ENCODE measurements at regions not wholly inside any gene's neighbourhood (a gene's known extent, or its start where the extent isn't known, plus 50 kb on each side); places are given as distances from the start of the nearest gene placed in this dataset.

GRCh38 chr7:130927062-130927461 lies 193.1 kb upstream of the KLF14 start:
- no peak for DNase-seq (ENCODE audit: low read depth, low spot score)

DNA sequence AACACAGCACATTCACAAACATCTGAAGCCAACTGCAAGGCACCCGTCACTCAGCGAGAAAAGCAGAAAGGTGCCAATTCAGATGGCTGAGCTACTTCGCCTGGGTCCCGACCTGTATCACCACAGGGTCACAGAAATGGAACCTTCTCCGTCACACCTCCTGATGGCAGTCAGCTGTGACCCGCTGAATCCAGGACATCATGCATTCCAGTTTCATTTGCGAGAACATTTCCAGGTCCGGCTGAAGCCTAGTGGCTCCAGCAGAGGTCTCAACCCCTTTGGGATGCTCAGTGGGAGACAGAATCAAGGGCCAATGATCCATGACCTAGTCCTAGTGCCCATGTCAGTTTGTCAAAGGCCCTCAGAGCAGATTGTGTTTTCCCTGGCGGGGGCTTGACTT lies 193.6 kb upstream of the KLF14 start:
- no peak for DNase-seq (ENCODE audit: low read depth, low spot score)

- no peak for DNase-seq (ENCODE audit: low read depth, low spot score)
Measured at GRCh38 chr7:130929896-130930659, 196.1 kb upstream of the KLF14 start.

GRCh38 chr7:130930681-130931080 lies 196.7 kb upstream of the KLF14 start:
- no peak for DNase-seq (ENCODE audit: low read depth, low spot score)

DNA sequence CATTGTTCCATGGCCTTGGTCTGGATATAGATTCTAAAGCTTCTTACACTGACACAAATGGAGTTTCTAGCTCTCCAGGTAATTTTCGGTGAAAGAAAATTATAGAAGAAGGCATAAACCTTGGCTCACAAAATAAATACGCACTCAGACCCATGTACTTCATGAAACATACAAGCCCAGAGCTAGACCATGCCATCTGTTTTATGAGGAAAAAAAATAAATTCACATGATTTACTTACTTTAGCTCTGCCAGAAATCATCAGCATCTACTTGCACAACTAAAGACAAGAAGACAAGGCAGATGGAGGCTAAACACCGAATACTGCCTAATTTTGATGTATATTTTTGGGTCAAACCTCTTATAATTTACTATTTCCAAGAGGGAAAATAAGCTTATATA lies 197.4 kb upstream of the KLF14 start:
- no peak for DNase-seq (ENCODE audit: low read depth, low spot score)

DNA sequence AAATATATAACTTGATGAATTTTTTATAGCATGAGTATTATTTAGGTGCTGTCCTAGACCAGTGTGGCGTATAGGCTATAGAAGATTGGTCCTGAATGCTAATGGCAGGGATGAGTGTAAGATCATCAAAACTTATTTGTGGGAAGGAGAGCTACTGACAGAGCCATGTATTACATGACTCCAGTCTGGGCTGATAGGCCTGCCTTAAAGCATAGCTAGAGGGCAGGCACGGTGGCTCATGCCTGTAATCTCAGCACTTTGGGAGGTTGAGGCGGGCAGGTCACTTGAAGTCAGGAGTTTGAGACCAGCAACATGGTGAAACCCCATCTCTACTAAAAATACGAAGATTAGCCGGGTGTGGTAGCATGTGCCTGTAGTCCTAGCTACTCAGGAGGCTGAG lies 198.1 kb upstream of the KLF14 start:
- DNase-seq (ENCODE audit: low read depth, low spot score) = no peak

GRCh38 chr7:130932667-130933432 lies 198.8 kb upstream of the KLF14 start:
- DNase-seq (ENCODE audit: low read depth, low spot score) = no peak

- no peak for DNase-seq (ENCODE audit: low read depth, low spot score)
Measured at GRCh38 chr7:130933919-130934318, 199.9 kb upstream of the KLF14 start.

GRCh38 chr7:130935564-130936157 lies 201.7 kb upstream of the KLF14 start:
- DNase-seq (ENCODE audit: low read depth, low spot score) = no peak

DNA sequence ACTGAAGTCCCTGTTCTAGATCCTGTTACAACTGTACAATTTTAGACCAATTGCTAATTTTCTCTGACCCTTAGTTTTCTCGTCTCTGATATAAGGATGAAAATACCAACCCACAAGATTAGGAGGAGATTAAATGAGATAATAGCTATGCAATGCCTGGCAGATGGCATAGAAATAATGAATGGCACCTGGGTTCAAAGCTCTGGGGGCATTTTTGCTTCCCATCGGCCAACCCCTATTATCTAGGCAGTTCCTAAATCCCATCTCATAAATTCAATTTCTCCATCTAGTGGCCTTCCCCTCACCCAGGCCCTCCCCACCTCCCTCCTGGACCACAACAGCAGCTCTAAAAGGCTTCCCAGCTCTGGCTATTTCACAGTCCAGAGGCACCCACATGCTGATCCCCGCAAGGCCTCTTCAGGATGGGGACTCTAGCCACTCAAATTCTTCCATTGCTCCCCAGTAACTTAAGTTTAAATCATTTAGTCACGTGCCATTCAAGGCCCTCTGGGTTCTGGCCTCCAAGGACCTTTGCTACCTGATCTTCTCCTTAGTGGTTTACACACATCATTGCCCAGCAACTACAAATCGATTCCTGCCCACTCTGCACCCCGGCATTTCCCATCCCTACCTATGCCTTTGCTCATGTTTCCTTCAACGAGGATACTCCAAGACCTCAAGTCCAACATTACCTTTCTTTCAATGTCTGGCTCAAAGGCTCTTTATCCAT lies 202.4 kb upstream of the KLF14 start:
- DNase-seq (ENCODE audit: low read depth, low spot score) = no peak

DNA sequence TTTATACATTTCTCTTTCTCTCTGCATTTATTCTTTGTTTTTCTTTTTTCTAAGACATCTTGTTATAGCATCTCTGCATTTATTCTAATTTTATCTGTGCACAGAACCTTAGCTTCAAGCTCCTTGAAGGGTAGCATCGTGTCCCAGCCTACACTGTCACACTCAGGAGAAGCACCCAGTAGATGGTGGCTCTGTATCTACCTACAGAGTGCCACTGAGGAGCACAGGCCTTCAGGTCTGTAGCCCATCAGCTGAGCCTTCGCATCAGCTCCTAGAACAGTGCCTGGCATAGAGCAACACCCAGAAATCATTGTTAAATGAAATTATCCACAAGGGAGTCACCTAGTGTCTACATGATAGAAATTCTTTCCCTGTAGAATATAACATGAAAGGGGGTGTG lies 203.0 kb upstream of the KLF14 start:
- DNase-seq (ENCODE audit: low read depth, low spot score) = no peak

- no peak for DNase-seq (ENCODE audit: low read depth, low spot score)
Measured at GRCh38 chr7:130937830-130938229, 203.8 kb upstream of the KLF14 start.

DNA sequence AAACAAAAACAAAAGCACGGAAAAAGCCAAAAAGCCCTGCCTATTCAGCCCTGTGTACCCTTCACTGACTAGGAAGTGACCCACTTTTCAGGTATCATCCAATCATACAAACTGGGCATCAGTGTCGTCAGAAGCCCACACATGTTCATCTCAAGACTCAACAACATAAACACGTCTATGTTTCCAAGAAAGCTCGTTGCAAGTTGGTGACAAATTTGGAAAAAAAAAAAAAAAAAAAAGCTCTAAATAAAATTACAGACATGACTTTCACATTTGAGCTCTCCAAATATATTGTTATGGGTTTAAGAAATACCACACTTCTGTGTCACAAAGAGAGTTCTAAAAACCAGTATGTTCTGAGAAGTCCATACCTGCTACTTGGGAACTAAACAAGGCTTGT lies 204.7 kb upstream of the KLF14 start:
- no peak for DNase-seq (ENCODE audit: low read depth, low spot score)

DNA sequence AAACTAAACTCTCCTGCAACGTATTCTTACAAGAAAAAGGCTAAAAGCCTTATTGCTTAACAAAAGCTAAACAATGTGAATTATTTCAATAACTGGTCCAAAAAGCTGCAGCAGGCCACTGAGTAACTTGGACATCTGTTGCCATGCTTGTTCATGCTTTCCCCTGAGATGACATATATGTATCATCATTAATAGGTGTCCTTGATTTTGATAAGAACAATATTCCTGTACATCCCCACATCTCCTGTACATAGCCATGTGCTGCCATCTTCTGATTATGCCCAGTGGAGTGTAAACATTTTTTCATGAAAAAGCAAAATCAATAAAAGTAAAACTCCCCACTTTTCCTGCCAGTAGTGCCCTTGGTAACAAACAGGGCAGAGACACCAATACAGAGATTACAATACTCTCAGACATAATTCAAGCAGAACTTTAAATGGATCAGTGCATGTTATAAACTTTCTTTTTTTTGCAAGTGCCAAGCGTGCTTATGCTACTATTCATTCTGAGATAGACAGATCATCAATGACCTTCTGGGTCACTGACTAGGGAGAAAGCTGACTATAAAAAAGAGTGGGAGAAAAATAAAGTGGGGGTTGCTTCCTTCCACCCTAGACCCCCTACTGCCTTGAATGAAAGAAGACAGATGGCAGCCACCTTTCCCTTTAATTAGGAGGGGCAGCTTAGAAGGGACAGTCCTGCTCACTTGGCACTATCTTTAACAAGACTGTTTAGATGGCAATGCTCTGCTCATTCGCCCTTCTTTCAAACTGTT lies 205.5 kb upstream of the KLF14 start:
- DNase-seq (ENCODE audit: low read depth, low spot score) = no peak

GRCh38 chr7:130940326-130940725 lies 206.3 kb upstream of the KLF14 start:
- DNase-seq (ENCODE audit: low read depth, low spot score) = no peak

GRCh38 chr7:130940907-130941306 lies 206.9 kb upstream of the KLF14 start:
- DNase-seq (ENCODE audit: low read depth, low spot score) = no peak

DNA sequence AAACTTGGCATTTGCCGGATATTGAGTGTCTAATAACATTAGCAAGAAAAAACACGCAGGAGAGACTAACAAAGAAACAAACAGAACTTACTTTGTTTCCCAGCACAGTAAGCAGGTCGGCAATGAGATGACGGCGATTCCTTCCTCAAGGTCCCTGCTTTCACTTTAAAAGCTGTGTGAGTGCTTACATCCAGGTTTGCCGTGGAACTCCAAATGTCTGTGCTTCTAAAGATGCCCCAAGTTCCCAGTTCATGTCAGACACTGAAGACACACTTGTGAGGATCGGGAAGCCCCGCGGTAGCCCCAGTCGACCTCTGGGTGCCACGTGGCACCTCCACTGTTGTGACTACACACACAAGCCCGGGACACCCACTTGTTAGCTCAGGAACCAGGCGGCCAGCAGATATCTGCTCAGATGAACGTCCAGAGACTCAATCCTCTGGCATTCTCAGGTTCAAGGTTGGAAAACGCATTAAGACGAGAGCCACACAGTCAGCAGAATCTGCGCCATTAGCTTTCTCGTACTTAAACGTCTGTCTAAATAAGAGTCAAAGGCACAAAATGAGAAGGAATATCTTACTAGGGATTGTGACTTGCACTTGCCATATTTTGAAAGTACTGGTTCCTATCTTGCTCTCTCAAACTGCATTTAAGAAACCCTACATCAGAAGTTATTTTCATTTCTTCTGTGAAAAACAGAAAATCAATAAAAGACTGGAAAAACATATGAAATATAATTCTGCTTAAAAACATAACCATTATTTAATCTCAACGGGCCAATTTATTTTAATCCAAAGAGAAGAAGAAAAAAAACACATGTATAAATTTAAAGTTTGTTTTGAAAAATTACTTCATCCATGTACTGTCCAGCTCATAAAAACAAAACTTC lies 207.6 kb upstream of the KLF14 start:
- no peak for DNase-seq (ENCODE audit: low read depth, low spot score)

DNA sequence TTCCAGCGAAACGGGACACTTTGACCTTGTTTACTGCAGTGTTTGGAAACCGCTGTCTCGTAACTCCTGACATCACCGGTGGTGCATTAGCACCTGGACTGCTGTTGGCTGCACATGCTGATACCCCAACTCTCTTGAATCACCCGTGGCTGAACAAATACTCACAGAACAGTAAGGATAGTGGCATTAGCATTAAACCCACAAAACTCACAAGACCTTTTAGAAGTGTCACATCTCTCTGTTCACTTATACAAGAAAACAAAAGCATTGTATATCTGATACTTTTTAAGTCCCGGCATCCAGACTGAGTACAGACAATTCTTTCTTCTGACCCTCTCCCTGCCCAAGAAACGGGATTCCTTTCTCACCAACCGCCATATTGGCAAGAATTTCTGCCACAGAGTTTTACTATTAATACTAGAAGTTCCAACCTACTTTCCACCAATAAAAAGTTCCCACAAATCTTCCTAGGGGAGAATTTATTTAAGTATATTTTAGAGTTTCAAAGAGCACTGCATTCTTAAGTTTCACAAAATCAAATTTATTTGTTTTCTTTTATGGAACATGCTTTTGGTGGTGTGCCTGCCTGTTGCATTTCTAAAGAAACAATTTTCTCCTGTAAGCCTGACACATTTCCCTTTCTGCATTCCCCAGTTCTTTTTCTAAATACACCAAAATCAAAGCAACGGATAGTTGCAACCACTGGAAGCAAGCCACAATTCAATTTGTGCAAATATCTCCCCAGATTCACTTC lies 208.4 kb upstream of the KLF14 start:
- no peak for DNase-seq (ENCODE audit: low read depth, low spot score)

- no peak for DNase-seq (ENCODE audit: low read depth, low spot score)
Measured at GRCh38 chr7:130943336-130943901, 209.4 kb upstream of the KLF14 start.

Measured in iPS DF 19.7 (cell line).